Sigmoid colon (tissue), 6 donors: ENCODE measurements at regions not wholly inside any gene's neighbourhood (a gene's known extent, or its start where the extent isn't known, plus 50 kb on each side); places are given as distances from the start of the nearest gene placed in this dataset.
"Not testable (repeated sequence)": the region's sequence is repeated elsewhere in the genome, so short reads cannot be mapped to it uniquely, and the experiment has no call there.

Experiments
- DNase-seq: peaks from one replicate; pipeline ENCODE4 v3.0.0-alpha.2; 2019
- H3K27ac ChIP-seq, 4 donors: fragments of 200-600 bp; sonication (generic); one replicate each; pipeline ENCODE4 v1.5.1; 2016 to 2019; ENCODE audit warnings: mild to moderate bottlenecking in 1 of 4
- H3K27me3 ChIP-seq, 3 donors: fragments of 200-600 bp; sonication (generic); one replicate each; pipeline ENCODE4 v1.5.1; 2019; ENCODE audit warnings: mild to moderate bottlenecking in 1 of 3
- H3K36me3 ChIP-seq, 4 donors: fragments of 200-600 bp; sonication (generic); one replicate each; pipeline ENCODE4 v1.5.1; 2016 to 2019
- H3K4me1 ChIP-seq, 4 donors: fragments of 200-600 bp; sonication (generic); one replicate each; pipeline ENCODE4 v1.5.1; 2017 to 2019
- H3K4me3 ChIP-seq, 4 donors: fragments of 200-600 bp; sonication (generic); one replicate each; pipeline ENCODE4 v1.5.1; 2017 to 2019; ENCODE audit warnings: mild to moderate bottlenecking in 2 of 4, moderate library complexity in 1 of 4
- H3K9me3 ChIP-seq, 4 donors: fragments of 200-600 bp in 3 of 4; sonication (generic) in 3 of 4; one replicate each; pipeline versions ENCODE4 v1.5.1 to v1.6.1; 2013 to 2019
- CTCF ChIP-seq, 4 experiments: fragments of 450-650 bp in 3 of 4; fragments of 200-600 bp in 1 of 4; IDR thresholded peaks; one replicate each; pipeline ENCODE4 v1.5.1; 2016 to 2019; ENCODE audit warnings: antibody characterized with exemption in 4 of 4, mild to moderate bottlenecking in 3 of 4, moderate library complexity in 2 of 4
- EP300 ChIP-seq, 4 donors: sonication (generic); formaldehyde crosslinking; IDR thresholded peaks; one replicate each; pipeline ENCODE4 v1.6.1; 2017; ENCODE audit warnings: antibody characterized with exemption in 4 of 4
- POLR2A ChIP-seq, 2 donors: fragments of 450-650 bp; IDR thresholded peaks; one replicate each; pipeline ENCODE4 v1.6.1; 2016; ENCODE audit warnings: antibody characterized with exemption in 2 of 2, mild to moderate bottlenecking in 2 of 2, moderate library complexity in 2 of 2
- POLR2AphosphoS5 ChIP-seq, 4 donors: sonication (generic); formaldehyde crosslinking; IDR thresholded peaks; one replicate each; pipeline ENCODE4 v1.6.1; 2017; ENCODE audit warnings: antibody characterized with exemption in 4 of 4
- WGBS, 2 donors: extraction: QIAGEN DNeasy Blood & Tissue Kit; methylation state at CpG; one replicate each; pipeline ENCODE4 v1.1.7; 2013; 5-methylcytosine and 5-hydroxymethylcytosine counted together
- intact Hi-C: fragments of 100-400 bp; cut with DNase I; formaldehyde crosslinking; loops from one replicate; pipeline ENCODE4 v1.15.1; 2023
- donor health status: healthy with polysubstance abuse.
- donor health status: healthy.

- intact Hi-C loops, H3K27ac ChIP-seq, H3K9me3 ChIP-seq, H3K4me3 ChIP-seq, DNase-seq, H3K27me3 ChIP-seq, H3K36me3 ChIP-seq: not testable (repeated sequence)
- peaks cover 0 to 40% (median 27%) of the 10 kb centered on the region in 4 donors for H3K4me1 ChIP-seq
- WGBS, 2 donors, result 94 to 95% methylated on average over 7 of the region's 7 CpGs
Measured at GRCh38 chr7:35853194-35853593, 52.3 kb downstream of the SEPTIN7 start.

GRCh38 chr7:35854311-35854710 is 53.5 kb downstream of the SEPTIN7 start:
- H3K4me3 ChIP-seq, result no peak overlapping the region
- H3K27me3 ChIP-seq, result no peaks in the 10 kb centered on the region
- 48 to 75% methylated on average over 1 of the region's 1 CpG for WGBS, 2 donors
- H3K9me3 ChIP-seq, result no peaks in the 10 kb centered on the region
- intact Hi-C loops, result no loop called here
- peaks cover 0 to 31% (median 21%) of the 10 kb centered on the region in 4 donors for H3K4me1 ChIP-seq
- H3K27ac ChIP-seq, result no peak overlapping the region
- no peak for DNase-seq
- no peak for TF ChIP-seq CTCF (IDR thresholded peaks at IDR 0.05)
- no peak for TF ChIP-seq POLR2A (IDR thresholded peaks at IDR 0.05)
- TF ChIP-seq EP300 (IDR thresholded peaks at IDR 0.05), result no peak
- no peak for TF ChIP-seq POLR2AphosphoS5 (IDR thresholded peaks at IDR 0.05)
- no peaks in the 10 kb centered on the region for H3K36me3 ChIP-seq

- 67 to 72% methylated on average over 4 of the region's 4 CpGs for WGBS, 2 donors
- DNase-seq, result no peak
Measured at GRCh38 chr7:35856175-35856574, 55.3 kb downstream of the SEPTIN7 start.

GRCh38 chr7:35860664-35861063 is 59.8 kb downstream of the SEPTIN7 start:
- Histone ChIP-seq H3K4me3 (no peak overlapping the region), H3K27ac (no peak overlapping the region), H3K9me3 (no peaks in the 10 kb centered on the region), H3K27me3 (no peaks in the 10 kb centered on the region), H3K36me3 (peaks cover 0 to 23% (median 2%) of the 10 kb centered on the region in 4 donors), H3K4me1 (peaks cover 0 to 15% (median 4%) of the 10 kb centered on the region in 4 donors)
- DNase-seq, result no peak
- TF ChIP-seq CTCF (IDR thresholded peaks at IDR 0.05) (no peak), EP300 (IDR thresholded peaks at IDR 0.05) (no peak), POLR2AphosphoS5 (IDR thresholded peaks at IDR 0.05) (no peak), POLR2A (IDR thresholded peaks at IDR 0.05) (no peak)
- intact Hi-C loops, result no loop called here
- WGBS, 2 donors, result 95% methylated on average over 1 of the region's 1 CpG

More at GRCh38 chr7:35856175-35856574, 55.3 kb downstream of the SEPTIN7 start:
- Histone ChIP-seq H3K4me3 (no peak overlapping the region), H3K9me3 (no peaks in the 10 kb centered on the region), H3K36me3 (no peaks in the 10 kb centered on the region), H3K4me1 (peaks cover 0 to 27% (median 15%) of the 10 kb centered on the region in 4 donors), H3K27me3 (no peaks in the 10 kb centered on the region), H3K27ac (no peak overlapping the region)
- intact Hi-C loops, result no loop called here
- TF ChIP-seq CTCF (IDR thresholded peaks at IDR 0.05) (no peak), POLR2A (IDR thresholded peaks at IDR 0.05) (no peak), EP300 (IDR thresholded peaks at IDR 0.05) (no peak), POLR2AphosphoS5 (IDR thresholded peaks at IDR 0.05) (no peak)

- intact Hi-C loops, result no loop called here
Measured at GRCh38 chr7:35865287-35865686, 64.4 kb downstream of the SEPTIN7 start.

More at GRCh38 chr7:35865287-35865686, 64.4 kb downstream of the SEPTIN7 start:
- Histone ChIP-seq H3K27ac (no peak overlapping the region), H3K4me1 (peaks cover 0 to 27% (median 14%) of the 10 kb centered on the region in 4 donors), H3K4me3 (no peak overlapping the region), H3K9me3 (no peaks in the 10 kb centered on the region), H3K27me3 (no peaks in the 10 kb centered on the region), H3K36me3 (peaks cover 0 to 40% (median 2%) of the 10 kb centered on the region in 4 donors)
- 21 to 67% methylated on average over 3 of the region's 3 CpGs for WGBS, 2 donors
- DNase-seq, result no peak
- no peak for TF ChIP-seq EP300 (IDR thresholded peaks at IDR 0.05)
- no peak for TF ChIP-seq POLR2A (IDR thresholded peaks at IDR 0.05)
- no peak for TF ChIP-seq CTCF (IDR thresholded peaks at IDR 0.05)
- TF ChIP-seq POLR2AphosphoS5 (IDR thresholded peaks at IDR 0.05), result no peak
